NCI-H524 (cell line): ENCODE measurements at regions not wholly inside any gene's neighbourhood (a gene's known extent, or its start where the extent isn't known, plus 50 kb on each side); places are given as distances from the start of the nearest gene placed in this dataset.
"Not testable (repeated sequence)": the region's sequence is repeated elsewhere in the genome, so short reads cannot be mapped to it uniquely, and the experiment has no call there.

Experiments used
- DNase-seq, 2 experiments: peaks; one replicate each; lab custom pipeline; 2025; lab: John Stamatoyannopoulos, UW

- DNase-seq: no peak
These were observed 607.4 kb downstream of the MAFB start for GRCh38 chr20:40081653-40082052.

GRCh38 chr20:40080041-40080652, 608.9 kb downstream of the MAFB start:
- DNase-seq: no peak

- no peak for DNase-seq
These were observed 615.4 kb downstream of the MAFB start for GRCh38 chr20:40073535-40074111.

- DNase-seq: no peak
These were observed 616.1 kb downstream of the MAFB start for GRCh38 chr20:40072907-40073306.

GRCh38 chr20:40056171-40056570, 632.9 kb downstream of the MAFB start:
- DNase-seq: no peak

- no peak for DNase-seq
These were observed 633.3 kb downstream of the MAFB start for GRCh38 chr20:40055711-40056110.

GRCh38 chr20:40054311-40054710, 634.7 kb downstream of the MAFB start:
- no peak for DNase-seq

GRCh38 chr20:40050596-40050995, 638.4 kb downstream of the MAFB start:
- no peak for DNase-seq

- DNase-seq: no peak
These were observed 639.2 kb downstream of the MAFB start for GRCh38 chr20:40049854-40050253.

GRCh38 chr20:40046703-40047102, 642.3 kb downstream of the MAFB start:
- no peak for DNase-seq

GRCh38 chr20:40037511-40037910, 651.5 kb downstream of the MAFB start:
- no peak for DNase-seq

- DNase-seq: no peak
These were observed 659.4 kb downstream of the MAFB start for GRCh38 chr20:40029589-40029988.

- peak; percentile 21 to 38 for DNase-seq
These were observed 669.5 kb downstream of the MAFB start for GRCh38 chr20:40019510-40019909.

- no peak for DNase-seq
These were observed 671.3 kb downstream of the MAFB start for GRCh38 chr20:40017765-40018164.

GRCh38 chr20:40016890-40017289, 672.1 kb downstream of the MAFB start:
- no peak for DNase-seq

- DNase-seq: no peak
These were observed 672.6 kb downstream of the MAFB start for GRCh38 chr20:40016392-40016791.

- not testable (repeated sequence) for DNase-seq
These were observed 677.0 kb downstream of the MAFB start for GRCh38 chr20:40012026-40012425.

GRCh38 chr20:40010483-40010882, 678.6 kb downstream of the MAFB start:
- DNase-seq: no peak

GRCh38 chr20:40009542-40009941, 679.5 kb downstream of the MAFB start:
- DNase-seq: no peak

GRCh38 chr20:40008177-40008576, 680.9 kb downstream of the MAFB start:
- no peak for DNase-seq

GRCh38 chr20:40006168-40006860, 682.7 kb downstream of the MAFB start:
- DNase-seq: no peak

- not testable (repeated sequence) for DNase-seq
These were observed 684.9 kb downstream of the MAFB start for GRCh38 chr20:40004092-40004491.

- peak; percentile 78 to 90 for DNase-seq
These were observed 695.3 kb downstream of the MAFB start for GRCh38 chr20:39993742-39994141.

GRCh38 chr20:39990692-39991091, 698.3 kb downstream of the MAFB start:
- no peak for DNase-seq
